ENCODE measurements at regions not wholly inside any gene's neighbourhood (a gene's known extent, or its start where the extent isn't known, plus 50 kb on each side); places are given as distances from the start of the nearest gene placed in this dataset.
A peak's percentile ranks its signal among the peaks of the same experiment; 100 is the strongest.

DNA sequence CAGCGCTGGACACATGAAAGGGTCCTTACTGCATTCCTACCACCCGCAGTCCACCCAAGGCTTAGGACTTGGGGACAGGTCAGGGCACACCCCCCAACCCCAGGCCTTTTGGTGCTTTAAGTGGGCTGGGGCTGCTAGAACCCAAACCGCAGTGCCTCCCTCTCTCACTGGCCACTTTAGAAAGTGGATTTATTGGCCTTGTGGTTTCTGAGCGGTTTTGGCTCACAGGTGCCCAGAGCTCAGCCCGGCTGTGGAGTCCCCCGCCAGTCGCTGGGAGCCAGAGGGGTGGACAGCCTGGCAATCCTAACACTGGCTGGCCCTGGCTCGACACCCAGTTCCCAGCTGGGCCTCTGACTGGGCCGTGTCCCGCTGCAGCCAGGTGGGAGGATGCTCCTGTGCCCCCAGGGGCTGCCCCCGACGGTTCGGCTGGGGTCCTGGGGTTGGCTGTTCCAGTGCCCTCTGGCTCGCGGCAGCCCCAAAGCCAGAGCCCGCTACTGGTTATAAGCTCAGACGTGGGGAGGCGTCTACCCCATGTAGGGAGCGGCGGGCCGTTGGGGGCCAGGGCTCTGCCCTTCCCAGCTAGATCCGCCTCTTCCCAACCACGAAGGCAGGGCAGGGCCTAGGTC, 65.2 kb upstream of the RNU6ATAC start:
- DNase-seq = no peak

DNA sequence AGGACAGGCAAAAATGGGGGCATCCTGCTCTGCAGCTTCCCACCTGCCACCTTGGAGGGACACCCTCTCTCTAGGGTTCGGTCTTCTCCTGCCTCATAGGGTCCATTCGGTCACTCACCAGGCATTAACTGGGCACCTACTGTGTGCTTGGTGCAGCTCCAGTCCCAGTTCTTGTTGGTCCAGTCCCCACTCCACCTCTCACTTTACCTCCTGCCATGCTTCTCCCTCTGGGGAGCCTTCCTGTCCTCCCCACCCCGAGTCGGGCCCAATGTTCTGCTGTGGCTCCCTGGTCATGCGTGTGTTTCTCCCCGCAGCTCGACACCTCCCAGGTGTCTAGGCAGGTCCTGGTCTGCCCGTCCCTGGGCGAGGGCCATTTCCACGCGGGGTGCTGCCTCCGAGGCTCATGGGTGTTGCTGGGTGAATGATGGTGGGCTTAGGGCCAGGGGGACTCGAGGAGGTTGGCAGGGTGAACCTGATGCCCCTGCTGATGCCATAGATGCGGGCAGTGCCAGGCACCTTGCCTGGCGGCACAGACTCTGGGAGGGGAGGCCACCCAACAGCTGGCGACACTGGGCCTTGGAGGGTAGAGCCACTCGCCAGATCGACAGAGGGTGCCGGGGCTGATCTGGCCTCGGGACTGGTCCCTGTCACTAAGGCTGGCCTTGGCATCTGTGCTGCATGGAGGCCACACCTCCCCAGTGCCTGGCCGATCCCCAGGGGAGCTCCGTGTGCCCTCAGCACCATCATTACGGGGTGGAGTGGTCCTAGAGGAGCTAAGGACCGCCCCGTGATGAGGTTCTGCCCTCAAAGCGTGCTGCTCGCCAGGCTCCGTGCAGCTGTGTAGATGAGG, 66.0 kb upstream of the RNU6ATAC start:
- no peak for DNase-seq

DNA sequence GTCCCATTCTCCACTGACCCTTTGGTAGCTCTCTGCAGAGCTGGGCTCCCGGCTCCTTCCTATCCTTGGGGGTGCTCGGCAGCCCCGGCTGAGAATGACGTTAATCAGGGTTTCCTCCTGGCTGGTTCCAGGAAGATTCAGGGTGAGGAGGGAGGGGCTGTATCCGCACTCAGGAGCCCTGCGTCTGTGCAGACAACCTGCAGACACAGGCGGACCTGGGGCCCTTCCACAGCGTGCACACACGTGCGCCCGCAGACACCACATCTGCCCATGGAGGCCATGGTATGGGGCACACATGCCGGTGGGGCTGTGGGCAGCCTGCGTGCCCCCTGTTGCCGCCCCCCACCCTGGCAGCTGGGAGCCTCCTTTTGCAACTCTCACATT, 66.6 kb upstream of the RNU6ATAC start:
- DNase-seq = no peak

DNA sequence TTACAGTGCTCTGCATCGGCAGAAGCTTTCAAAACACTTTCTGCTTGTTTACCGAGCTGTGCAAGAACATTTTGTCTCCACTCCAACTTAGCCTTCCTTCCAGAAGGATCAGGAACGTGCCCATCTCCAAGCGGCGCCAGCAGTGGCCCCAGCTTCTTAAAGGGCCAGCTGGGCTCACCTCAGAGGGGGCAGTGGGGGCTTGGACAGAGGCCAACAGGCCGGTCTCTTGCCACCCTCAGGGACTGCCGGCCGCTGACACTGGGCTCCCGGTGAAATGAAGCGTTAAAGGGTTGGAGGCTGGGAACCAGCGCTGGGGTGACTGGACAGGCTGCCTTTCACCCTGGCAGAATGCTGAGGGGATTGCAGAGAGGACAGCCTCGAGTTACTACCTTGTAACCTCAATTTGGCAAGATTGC, 67.0 kb upstream of the RNU6ATAC start:
- no peak for DNase-seq

DNA sequence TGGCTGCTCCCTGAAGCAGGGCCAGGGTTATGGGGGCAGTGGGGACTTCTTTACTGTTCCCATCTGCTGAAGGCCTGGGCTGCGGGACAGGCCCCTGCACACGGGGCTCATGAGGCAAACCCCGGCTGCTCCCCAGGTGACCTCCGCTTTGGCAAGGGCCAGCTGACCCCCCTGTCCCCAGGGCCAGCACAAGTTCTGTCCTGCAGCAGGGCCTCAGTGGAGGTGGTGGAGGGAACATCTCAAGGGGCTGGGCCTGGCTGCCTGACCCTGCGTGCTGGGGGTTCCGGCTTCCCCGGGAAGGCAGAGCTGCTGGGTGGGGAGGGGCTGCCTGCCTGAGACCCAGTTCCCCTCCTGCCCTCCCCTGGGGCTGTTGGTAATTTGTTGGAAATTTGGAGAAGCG, 67.4 kb upstream of the RNU6ATAC start:
- DNase-seq = no peak

DNA sequence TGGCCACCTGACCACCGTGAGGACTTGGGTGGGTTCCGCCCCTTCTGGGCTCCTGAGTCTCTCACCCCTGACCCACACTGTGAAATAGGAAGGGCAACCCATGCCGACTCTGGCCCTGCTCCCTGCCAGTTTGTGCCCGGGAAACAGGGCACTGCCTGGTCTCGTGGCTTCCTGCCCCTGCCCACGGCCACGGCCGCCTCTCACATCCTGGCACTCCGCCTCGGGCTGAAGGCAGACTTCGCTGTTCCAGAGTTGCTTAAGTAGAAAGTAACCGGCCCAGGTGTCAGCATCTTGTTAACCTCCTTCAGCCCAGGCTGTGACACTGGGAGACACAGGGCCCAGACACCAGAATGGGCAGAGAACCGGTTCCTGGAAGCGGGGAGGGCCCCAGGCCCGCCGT, 68.7 kb upstream of the RNU6ATAC start:
- DNase-seq = no peak

DNA sequence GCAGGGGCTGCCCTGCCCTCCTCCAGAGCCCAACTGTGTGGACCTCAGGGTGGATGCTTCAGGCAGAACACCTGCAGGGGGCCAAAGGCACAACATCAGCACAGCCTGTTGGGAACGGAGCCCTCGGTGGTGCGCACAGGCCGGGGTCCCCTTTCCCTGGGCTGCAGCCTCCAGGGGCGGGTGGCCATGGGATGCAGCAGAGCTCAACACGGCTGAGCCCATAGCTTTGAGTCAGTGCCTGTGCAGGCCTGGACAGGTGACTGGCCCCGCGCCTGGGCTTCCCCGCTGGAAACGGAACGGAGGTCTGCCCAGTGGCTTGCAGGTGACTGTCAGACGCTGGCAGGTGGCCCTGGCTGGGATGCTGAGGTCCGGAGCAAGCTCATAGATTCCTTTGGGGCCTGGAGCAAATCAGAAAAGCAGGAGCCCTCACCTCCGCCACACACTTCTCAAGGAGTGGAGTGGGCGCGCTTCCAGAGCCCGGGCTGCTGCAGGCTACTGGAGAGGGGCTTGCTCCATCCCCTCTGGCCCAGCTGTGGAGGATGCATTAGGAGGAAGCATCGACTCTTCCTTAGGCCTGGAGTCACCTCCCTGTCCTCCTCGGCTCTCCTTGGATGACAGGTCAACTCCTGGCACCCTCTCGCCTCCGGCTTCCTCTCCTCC, 69.8 kb upstream of the RNU6ATAC start:
- no peak for DNase-seq

DNA sequence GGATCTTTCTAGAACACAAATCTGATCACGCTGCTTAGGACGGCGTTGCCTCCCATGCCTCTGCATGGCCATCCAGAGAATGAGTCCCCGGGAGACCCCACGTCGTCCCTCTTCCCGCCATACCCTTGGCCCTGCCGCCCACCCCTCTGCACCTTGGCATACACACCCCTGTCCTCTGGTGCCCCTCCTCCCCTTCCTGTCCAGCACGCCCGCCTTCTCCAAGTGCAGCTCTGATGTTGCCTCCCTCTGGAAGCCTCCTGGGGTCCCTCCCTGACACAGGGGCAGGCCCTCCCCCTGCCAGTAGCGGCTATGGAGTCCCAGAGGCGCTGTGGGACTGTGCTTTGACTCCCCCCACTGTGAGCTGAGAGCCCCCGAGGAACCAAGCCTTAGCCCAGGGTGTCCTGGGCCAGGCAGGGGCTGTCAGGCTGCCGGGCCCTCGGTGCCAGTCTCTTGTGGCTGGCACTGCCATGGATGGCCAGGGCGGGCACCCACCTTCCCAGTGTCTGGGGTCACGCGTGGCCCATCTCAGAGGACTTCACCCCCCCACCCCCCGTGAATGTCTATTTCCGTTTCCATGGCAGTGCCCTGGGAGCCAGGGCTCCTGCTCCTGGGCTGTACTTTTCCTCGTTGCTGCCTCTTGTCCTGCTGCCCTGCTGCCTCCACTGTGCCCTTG, 70.5 kb upstream of the RNU6ATAC start:
- DNase-seq = no peak

DNA sequence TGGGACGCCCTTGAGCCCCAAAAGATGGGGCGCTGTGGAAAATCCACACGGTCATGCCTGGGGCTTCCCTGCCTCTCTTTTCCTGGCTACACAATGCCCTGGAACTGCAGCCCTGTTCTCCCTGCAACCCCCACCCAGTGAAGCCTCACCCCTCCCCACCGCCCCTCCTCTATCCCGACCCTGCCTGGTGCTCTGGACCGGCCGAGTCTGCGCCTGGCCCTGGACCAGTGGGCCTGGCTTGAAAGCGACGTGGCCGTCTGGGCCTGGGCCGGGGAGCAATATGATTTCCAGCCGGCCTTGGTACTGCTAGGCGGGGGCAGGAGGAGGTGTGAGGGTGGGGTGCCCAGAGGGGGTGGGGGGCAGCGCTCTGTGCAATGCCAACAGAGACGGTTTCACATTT, 71.0 kb upstream of the RNU6ATAC start:
- no peak for DNase-seq

DNA sequence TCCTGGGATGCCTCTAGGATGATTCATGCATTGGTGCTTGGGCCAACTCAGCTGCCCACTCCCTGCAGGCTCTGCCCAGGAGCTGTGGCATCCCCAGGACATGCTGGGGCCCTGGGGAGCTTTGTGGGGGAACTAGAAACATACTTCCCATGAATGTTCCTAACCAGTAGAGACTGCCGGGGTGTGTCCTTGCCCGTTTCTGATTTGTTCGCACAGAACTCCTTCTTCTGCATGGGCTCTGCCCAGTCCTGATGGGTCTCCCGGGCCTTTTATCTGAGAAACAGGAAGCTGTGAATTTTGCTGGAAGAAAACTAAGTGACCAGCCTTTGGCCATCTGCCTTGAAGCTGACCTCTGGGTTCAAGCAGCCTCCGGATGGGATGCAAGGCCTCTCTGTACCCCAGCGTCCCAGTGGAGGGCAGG, 71.6 kb upstream of the RNU6ATAC start:
- DNase-seq = no peak

DNA sequence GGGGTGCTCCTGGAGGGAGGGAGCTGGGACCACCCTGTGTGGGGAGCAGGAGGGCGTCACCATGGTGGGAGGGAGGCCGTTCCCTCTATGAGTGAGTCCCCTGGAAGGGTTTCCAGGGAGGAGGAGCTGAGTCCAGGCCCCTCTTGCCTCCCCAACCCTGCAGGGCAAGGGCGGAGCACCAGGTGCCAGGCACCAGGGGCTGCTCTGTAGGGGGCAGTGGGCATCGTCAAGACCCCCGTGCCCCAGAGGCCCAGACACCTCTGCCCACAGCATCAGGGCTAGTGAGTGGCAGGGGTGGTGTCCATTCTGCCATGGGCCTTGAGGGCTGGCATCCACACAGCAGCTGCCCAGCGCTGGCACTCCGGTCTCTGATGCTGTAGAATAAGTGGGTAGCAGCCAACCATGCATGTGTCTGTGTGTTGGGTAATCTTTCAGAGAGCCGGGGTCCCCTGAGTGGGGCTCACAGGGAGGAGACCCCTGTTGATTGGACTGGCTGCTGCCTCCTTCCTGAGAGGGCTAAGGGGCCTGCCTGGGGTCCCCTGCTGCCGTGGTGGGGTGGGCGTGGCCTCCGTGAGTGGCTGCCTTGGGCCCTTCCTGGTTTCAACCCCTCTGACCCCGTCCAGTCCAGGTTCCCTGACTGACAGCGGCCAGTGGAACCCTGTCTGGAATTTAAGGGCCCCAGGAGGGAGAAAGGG, 72.7 kb upstream of the RNU6ATAC start:
- no peak for DNase-seq

DNA sequence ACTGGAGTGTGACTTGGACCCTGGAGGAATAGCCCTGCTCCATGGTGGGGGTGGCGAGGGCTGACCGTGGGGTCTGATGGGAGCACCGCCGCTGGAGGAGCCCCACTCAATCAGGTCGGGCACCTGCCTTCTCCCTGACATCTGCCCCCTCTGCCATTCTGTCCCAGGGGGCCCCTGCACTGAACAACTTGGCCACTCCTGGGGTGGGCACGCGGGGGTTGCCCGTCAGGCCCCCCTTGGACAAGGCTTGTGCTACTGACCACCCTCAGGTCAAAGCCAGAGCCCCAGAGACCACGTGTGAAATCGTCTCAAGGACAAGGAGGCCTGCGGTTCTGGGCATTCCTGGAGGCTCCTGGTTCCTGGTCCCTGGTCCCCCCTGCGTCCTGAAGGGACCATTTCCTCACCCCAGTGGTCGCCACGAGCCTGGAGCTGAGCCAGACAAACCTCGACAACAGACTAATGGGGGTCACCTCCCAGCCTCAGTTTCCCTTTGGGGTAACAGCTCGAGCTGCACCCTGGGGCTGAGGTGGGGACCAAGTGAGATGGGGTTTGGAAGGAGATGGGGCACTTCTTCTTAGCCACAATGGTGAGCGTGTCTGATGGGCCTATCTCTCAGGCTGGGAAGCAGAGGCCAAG, 73.4 kb upstream of the RNU6ATAC start:
- DNase-seq = no peak

DNA sequence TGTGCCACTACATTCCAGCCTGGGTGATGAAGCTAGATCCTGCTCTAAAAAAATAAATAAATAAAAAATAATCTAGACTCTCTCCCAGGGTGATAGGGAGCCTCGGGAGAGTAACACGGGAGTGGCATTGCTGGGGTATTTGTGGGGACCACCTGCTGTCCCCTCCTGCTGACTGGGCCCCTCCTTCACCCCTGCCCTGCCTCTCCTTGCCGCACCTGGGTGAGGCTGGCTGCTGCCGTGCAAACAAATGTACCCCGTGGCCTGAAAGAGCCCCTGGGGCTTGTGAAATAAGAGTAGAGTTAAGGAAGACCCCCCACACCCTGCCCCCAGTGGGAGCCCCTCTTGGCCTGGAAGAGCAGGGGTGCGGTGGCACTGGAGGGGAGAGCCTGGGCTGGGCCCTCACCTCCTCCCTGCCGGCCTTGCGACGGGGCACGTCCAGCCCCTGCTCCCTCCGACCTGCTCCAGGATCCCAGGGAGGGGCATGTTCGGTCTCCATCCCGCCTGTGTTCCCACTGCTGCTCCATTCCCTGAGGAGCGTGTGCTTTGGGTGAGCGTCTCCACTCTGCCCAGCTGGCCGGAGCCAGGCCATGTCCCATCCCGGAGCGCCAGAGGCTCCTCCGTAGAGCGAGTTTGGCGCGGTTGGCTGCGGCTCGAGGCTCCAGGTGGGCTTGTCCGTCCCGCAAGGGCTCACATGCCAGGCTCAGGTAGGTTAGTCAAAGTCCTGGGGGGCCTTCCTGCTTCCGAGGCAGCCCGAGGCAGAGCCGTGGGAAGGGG, 75.0 kb upstream of the RNU6ATAC start:
- no peak for DNase-seq

DNA sequence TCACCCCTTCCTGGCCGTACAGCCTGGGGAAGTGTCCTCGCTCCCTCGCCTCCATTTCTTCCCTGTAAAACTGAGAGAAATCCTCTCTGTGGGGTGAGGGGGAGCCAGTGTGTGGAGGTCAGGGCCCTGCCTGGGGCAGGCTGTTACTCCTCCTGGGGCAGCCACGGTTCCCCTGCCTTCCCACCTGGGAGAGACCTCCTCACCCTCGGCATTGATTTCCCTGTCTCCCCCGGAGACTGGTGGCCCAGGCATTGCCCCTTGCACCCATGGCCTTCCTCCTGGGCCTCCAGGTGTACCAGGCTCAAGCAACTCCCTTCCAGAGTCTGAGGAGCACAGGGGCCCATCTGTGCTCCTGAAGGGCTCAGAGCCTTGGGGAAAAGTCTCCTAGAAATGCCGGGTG, 75.6 kb upstream of the RNU6ATAC start:
- DNase-seq = no peak

DNA sequence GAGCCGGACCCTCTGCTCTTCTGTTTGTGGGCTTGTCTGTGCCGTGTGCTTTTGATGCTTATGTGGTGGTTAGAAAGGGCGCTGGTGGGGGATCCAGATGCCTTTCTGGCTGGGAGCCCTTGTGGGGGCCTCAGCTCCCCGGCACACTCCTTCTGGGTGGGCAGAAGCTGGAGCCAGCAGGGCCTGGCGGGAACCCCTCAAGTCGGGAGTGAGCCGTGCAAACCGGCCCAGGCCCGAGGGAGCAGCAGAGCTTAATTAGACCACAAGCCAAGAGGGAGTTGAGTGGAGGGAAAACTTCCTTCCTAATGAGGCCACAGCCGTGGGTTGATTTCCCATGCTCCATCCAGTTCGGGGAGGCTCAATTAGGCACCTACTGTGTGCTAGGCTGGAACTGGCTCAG, 76.0 kb upstream of the RNU6ATAC start:
- DNase-seq = no peak

DNA sequence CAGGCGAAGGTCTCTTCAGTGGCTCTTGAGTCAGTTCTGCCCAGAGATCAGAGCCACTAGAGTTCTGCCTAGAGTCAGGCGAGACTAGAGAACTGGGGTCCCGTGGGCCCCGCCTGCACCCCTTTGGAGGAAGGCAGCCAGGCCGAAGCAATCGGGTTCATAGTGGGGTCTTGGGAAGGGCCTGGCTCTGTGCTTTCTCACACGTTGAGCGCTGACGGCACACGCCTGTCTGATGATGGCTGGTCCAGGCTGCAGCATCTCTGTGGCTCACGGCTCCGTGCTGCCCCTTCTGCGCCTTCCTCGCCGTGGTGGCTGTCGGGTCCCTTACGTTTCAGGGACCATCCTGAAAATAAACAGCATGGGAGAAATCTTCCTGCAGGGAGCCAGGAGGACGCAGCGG, 78.3 kb upstream of the RNU6ATAC start:
- no peak for DNase-seq

DNA sequence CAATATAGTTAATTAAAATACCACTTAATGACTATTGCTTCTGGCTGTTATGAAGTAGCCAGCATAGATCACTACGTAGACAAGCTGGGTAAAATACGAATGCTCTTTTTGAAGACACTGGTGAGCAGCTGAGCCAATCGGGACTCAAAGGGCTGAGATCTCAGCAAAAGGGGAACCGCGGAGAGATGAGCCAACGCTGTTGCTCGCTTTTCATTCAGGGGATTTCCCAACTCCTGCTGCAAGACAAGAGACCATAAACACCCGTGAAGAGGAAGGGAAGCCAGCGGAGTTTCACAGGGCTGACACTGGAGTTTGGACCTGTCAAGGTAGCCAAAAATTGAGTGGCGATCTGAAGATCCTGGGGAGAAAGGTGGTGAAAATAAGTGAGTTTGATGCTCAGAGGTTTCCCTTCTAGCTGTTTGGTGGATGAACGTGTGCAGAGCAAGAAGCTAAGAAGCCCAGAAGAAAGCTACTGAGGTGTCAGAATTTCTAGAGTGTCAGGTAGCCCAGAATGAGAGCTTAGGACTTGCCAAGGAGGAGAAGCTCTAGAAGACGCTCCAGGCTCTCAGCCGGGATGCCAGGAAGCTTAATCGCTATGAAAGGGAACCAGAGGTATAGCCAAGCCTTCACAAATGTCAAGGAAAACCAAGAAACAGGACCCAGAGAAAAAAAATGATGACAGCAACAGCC, 79.6 kb upstream of the RNU6ATAC start:
- peak; percentile 30 for DNase-seq

DNA sequence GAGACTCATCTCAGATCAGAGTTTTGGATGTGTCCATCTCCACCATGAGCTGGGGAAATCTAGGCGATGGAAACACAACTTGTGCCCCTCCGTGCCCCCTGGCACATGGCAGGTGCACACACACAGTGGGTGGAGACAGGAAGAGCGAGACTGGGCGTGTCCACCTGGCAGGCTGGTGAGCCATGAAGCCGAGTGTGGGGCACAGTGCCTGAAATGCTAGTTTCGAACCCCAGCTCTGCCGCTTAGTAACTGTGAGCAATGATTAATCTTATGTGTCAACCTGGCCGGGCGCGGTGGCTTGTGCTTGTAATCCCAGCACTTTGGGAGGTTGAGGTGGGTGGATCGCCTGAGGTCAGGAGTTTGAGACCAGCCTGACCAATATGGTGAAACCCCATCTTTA, 80.8 kb upstream of the RNU6ATAC start:
- no peak for DNase-seq

DNA sequence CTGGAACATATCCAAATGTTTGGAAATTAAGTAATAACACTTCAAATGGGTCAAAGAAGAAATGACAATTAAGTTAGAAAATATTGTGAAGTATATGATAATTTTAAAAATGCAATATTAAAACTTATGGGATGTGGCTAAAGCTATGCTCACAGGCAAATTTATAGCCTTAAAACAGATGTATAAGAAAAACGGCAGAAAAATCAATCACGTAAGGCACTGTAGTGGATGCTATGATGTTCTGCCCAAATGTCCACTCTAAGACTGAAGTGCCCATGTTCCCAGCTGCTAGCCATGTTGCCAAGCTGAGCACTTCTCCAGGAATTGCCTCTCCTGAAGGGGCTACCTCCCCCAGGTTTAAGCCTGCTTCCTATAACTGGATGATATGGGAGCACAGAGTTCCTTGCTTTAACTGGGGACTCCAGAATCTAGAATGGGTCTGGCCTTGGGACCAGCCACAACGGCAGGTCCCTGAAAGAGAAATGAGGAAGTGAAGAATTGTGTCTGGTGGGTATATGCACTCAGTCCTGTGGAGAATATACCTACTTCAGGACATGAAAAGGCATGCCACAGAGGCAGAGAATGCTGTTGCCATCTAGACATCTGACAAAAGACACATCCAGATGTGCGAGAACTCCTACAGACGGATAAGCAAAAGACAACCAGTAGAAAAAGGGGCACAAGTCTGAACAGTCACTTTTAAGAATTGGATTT, 78.2 kb upstream of the RXRA start:
- DNase-seq = no peak
